SHP77 (cell line): ENCODE measurements at regions not wholly inside any gene's neighbourhood (a gene's known extent, or its start where the extent isn't known, plus 50 kb on each side); places are given as distances from the start of the nearest gene placed in this dataset.

Experiments
- DNase-seq, 2 experiments: peaks; one replicate each; lab custom pipeline; 2025; lab: John Stamatoyannopoulos, UW

- DNase-seq = no peak
These were observed 51.6 kb upstream of the TAS2R1 start for GRCh38 chr5:9681706-9682105.
